Left lobe of liver (tissue), 2 donors: ENCODE measurements at regions not wholly inside any gene's neighbourhood (a gene's known extent, or its start where the extent isn't known, plus 50 kb on each side); places are given as distances from the start of the nearest gene placed in this dataset.
"Not testable (repeated sequence)": the region's sequence is repeated elsewhere in the genome, so short reads cannot be mapped to it uniquely, and the experiment has no call there.

Experiments
- ATAC-seq: fragments of 200-7000 bp; cut with Tn5 transposase; one replicate; pipeline ENCODE4 v1.9.1; 2020; ENCODE audit warnings: mild to moderate bottlenecking, moderate library complexity
- DNase-seq: peaks from one replicate; pipeline ENCODE4 v3.0.0-alpha.2; 2020; ENCODE audit warnings: low spot score
- donor health status: DM: no; HTN: no; CAD: no; lungs with moderate emphysema.
- donor health status: DM: no; HTN: yes; CAD: no.

- peak; percentile 74 for ATAC-seq
Observed at GRCh38 chr6:85995339-85996033, 352.8 kb upstream of the SYNCRIP start.

GRCh38 chr6:85986681-85987080, 344.0 kb upstream of the SYNCRIP start:
- DNase-seq: no peak
- ATAC-seq: no peak

More at GRCh38 chr6:85995339-85996033, 352.8 kb upstream of the SYNCRIP start:
- no peak for DNase-seq

GRCh38 chr6:85983032-85983659, 340.5 kb upstream of the SYNCRIP start:
- no peak for ATAC-seq
- DNase-seq: no peak

- DNase-seq (no peak), ATAC-seq (no peak)
Observed at GRCh38 chr6:85977661-85978060, 335.0 kb upstream of the SYNCRIP start.

GRCh38 chr6:85975957-85976356, 333.3 kb upstream of the SYNCRIP start:
- DNase-seq (no peak), ATAC-seq (no peak)

GRCh38 chr6:85971238-85971637, 328.6 kb upstream of the SYNCRIP start:
- no peak for DNase-seq
- no peak for ATAC-seq

- ATAC-seq: peak; percentile 64
- DNase-seq: no peak
Observed at GRCh38 chr6:85966828-85967227, 324.1 kb upstream of the SYNCRIP start.

- no peak for DNase-seq
- no peak for ATAC-seq
Observed at GRCh38 chr6:85961746-85962145, 319.1 kb upstream of the SYNCRIP start.

GRCh38 chr6:85961125-85961524, 318.4 kb upstream of the SYNCRIP start:
- ATAC-seq (no peak), DNase-seq (no peak)

- ATAC-seq (no peak), DNase-seq (no peak)
Observed at GRCh38 chr6:85948481-85948880, 305.8 kb upstream of the SYNCRIP start.

- DNase-seq: no peak
- ATAC-seq: no peak
Observed at GRCh38 chr6:85945459-85946185, 302.9 kb upstream of the SYNCRIP start.

GRCh38 chr6:85944776-85945175, 302.1 kb upstream of the SYNCRIP start:
- DNase-seq: no peak
- no peak for ATAC-seq

- ATAC-seq (no peak), DNase-seq (no peak)
Observed at GRCh38 chr6:85942844-85943243, 300.2 kb upstream of the SYNCRIP start.

GRCh38 chr6:85936916-85937315, 294.2 kb upstream of the SYNCRIP start:
- no peak for ATAC-seq

GRCh38 chr6:85923013-85923430, 280.3 kb upstream of the SYNCRIP start:
- ATAC-seq: peak; percentile 98
- no peak for DNase-seq

More at GRCh38 chr6:85936916-85937315, 294.2 kb upstream of the SYNCRIP start:
- no peak for DNase-seq

- ATAC-seq (no peak), DNase-seq (no peak)
Observed at GRCh38 chr6:85920782-85921181, 278.1 kb upstream of the SYNCRIP start.

- ATAC-seq: no peak
- no peak for DNase-seq
Observed at GRCh38 chr6:85917522-85917921, 274.8 kb upstream of the SYNCRIP start.

- no peak for ATAC-seq
- no peak for DNase-seq
Observed at GRCh38 chr6:85913001-85913400, 270.3 kb upstream of the SYNCRIP start.

- DNase-seq: no peak
- ATAC-seq: no peak
Observed at GRCh38 chr6:85912582-85912981, 269.9 kb upstream of the SYNCRIP start.

GRCh38 chr6:85911067-85911466, 268.4 kb upstream of the SYNCRIP start:
- no peak for DNase-seq

GRCh38 chr6:85908120-85908519, 265.4 kb upstream of the SYNCRIP start:
- DNase-seq: not testable (repeated sequence)
- peak; percentile 68 for ATAC-seq

More at GRCh38 chr6:85911067-85911466, 268.4 kb upstream of the SYNCRIP start:
- ATAC-seq: no peak

- DNase-seq (no peak), ATAC-seq (no peak)
Observed at GRCh38 chr6:85892346-85892745, 249.7 kb upstream of the SYNCRIP start.
